Bronchial epithelial cell (primary cell): ENCODE measurements at regions not wholly inside any gene's neighbourhood (a gene's known extent, or its start where the extent isn't known, plus 50 kb on each side); places are given as distances from the start of the nearest gene placed in this dataset.
"Not testable (repeated sequence)": the region's sequence is repeated elsewhere in the genome, so short reads cannot be mapped to it uniquely, and the experiment has no call there.

Source experiments
- DNase-seq: peaks from one replicate; pipeline ENCODE4 v3.0.0-alpha.2; 2010; ENCODE audit warnings: low read depth
- FAIRE-seq: peaks from 2 replicates; lab custom pipeline; 2011; peaks lifted over from hg19 to GRCh38; lab: Jason Lieb, UNC
- H3K27me3 ChIP-seq: 2 replicates; pipeline ENCODE4 v1.5.1; 2011; ENCODE audit warnings: low read length; ENCODE audit not compliant: control insufficient read depth, insufficient read depth
- H3K36me3 ChIP-seq: 2 replicates; pipeline ENCODE4 v1.5.1; 2011; ENCODE audit warnings: low read length; ENCODE audit not compliant: control insufficient read depth, insufficient read depth
- H3K4me3 ChIP-seq: 2 replicates; pipeline ENCODE4 v1.5.1; 2011; ENCODE audit warnings: mild to moderate bottlenecking, low read depth, low read length, control low read depth
- TF ChIP-seq, protein P1 (sequence below): IDR thresholded peaks from 2 replicates; pipeline ENCODE4 v1.5.1; 2011; ENCODE audit warnings: mild to moderate bottlenecking, moderate library complexity, low read length, control low read depth, inconsistent platforms; ENCODE audit not compliant: insufficient read depth, severe bottlenecking

DNA sequence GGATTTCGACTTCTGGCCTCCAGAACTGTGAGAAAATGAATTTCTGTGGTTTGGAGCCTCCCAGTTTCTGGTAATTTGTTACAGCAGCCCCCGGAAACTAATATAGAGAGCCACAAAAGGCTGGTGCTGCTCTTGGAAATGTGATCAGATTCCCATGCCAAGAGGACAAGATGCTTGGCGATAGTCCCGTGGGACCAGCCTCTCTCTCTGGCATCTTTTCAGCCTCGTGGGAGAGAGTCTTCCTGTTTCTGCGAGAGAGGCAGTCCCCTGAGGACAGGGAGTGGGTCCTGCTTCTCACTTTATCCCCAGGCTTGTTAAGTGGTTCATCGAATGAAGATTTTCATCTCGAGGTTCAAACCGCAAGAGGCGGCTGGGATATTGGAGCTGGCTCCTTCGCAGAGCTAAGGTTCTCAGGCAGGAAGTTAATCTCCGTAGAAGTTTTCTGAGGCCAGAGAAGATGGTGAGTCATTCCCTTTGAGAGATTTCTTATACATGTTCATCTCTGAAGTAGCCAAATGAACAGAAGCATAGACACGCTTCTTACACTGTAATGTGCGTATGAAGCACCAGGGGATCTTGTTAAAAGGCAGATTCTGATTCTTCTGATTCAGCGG, 211.6 kb upstream of the SDK2 start:
- Histone ChIP-seq H3K27me3 (no peaks in the 10 kb centered on the region), H3K36me3 (no peaks in the 10 kb centered on the region), H3K4me3 (no peak overlapping the region)
- FAIRE-seq (no peak), DNase-seq (no peak)
- TF ChIP-seq, protein P1, sequence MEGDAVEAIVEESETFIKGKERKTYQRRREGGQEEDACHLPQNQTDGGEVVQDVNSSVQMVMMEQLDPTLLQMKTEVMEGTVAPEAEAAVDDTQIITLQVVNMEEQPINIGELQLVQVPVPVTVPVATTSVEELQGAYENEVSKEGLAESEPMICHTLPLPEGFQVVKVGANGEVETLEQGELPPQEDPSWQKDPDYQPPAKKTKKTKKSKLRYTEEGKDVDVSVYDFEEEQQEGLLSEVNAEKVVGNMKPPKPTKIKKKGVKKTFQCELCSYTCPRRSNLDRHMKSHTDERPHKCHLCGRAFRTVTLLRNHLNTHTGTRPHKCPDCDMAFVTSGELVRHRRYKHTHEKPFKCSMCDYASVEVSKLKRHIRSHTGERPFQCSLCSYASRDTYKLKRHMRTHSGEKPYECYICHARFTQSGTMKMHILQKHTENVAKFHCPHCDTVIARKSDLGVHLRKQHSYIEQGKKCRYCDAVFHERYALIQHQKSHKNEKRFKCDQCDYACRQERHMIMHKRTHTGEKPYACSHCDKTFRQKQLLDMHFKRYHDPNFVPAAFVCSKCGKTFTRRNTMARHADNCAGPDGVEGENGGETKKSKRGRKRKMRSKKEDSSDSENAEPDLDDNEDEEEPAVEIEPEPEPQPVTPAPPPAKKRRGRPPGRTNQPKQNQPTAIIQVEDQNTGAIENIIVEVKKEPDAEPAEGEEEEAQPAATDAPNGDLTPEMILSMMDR: no peak

GRCh38 chr17:73856556-73856955, 212.3 kb upstream of the SDK2 start:
- H3K4me3 ChIP-seq: no peak overlapping the region
- no peak for DNase-seq
- H3K27me3 ChIP-seq: no peaks in the 10 kb centered on the region
- H3K36me3 ChIP-seq: no peaks in the 10 kb centered on the region
- TF ChIP-seq, protein P1: no peak
- FAIRE-seq: no peak

GRCh38 chr17:73859439-73860008, 215.3 kb upstream of the SDK2 start:
- not testable (repeated sequence) for H3K27me3 ChIP-seq, H3K36me3 ChIP-seq, FAIRE-seq, H3K4me3 ChIP-seq, DNase-seq

- no peak overlapping the region for H3K4me3 ChIP-seq
- FAIRE-seq (no peak), DNase-seq (no peak)
- TF ChIP-seq, protein P1: no peak
- no peaks in the 10 kb centered on the region for H3K27me3 ChIP-seq
- H3K36me3 ChIP-seq: no peaks in the 10 kb centered on the region
Observed at GRCh38 chr17:73861543-73861942, 217.3 kb upstream of the SDK2 start.

- TF ChIP-seq, protein P1: no peak
- H3K4me3 ChIP-seq: no peak overlapping the region
- no peaks in the 10 kb centered on the region for H3K36me3 ChIP-seq
- DNase-seq (no peak), FAIRE-seq (no peak)
- H3K27me3 ChIP-seq: no peaks in the 10 kb centered on the region
Observed at GRCh38 chr17:73863761-73864535, 219.7 kb upstream of the SDK2 start.

DNA sequence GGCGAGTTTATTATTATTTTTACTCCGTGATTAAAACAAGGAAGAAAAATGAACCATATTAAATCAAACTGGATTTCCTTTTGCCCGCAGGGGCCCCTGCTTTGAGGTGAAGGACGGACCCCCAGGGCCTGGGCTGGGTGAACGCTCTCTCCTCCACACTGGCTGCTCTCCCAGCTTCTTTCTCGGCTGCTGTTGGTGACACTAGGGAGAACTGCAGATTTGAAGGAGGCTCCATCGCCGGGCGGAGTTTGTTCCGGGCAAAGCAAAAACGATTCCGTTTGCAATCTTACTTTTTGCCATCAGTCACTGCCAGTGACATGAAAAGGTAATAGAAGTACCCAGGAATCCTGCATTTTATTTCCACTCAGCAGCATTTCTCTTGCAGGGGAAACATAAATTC, 221.6 kb upstream of the SDK2 start:
- Histone ChIP-seq H3K27me3 (no peaks in the 10 kb centered on the region), H3K36me3 (no peaks in the 10 kb centered on the region), H3K4me3 (no peak overlapping the region)
- FAIRE-seq (no peak), DNase-seq (no peak)
- TF ChIP-seq, protein P1: no peak
